ENCODE measurements at regions not wholly inside any gene's neighbourhood (a gene's known extent, or its start where the extent isn't known, plus 50 kb on each side); places are given as distances from the start of the nearest gene placed in this dataset.

GRCh38 chr9:103615994-103616393 lies 478.1 kb upstream of the SMC2 start:
- ATAC-seq (no peak), DNase-seq (no peak)
- Histone ChIP-seq H3F3A (ENCODE audit: low read length, unreplicated experiment) (no peaks in the 10 kb centered on the region), H3K36me3 (ENCODE audit: low read depth, low read length) (no peaks in the 10 kb centered on the region), H3K4me3 (ENCODE audit: low read length) (no peak overlapping the region), H3K9me2 (replicated peaks; ENCODE audit: low read length) (no peaks in the 10 kb centered on the region), H3K27me3 (ENCODE audit: low read length) (no peaks in the 10 kb centered on the region), H4K20me1 (ENCODE audit: low read length) (no peaks in the 10 kb centered on the region), H3K9me3 (ENCODE audit: low read length) (no peaks in the 10 kb centered on the region), H3K27ac (ENCODE audit: low read length) (no peak overlapping the region), H3K79me2 (ENCODE audit: low read length) (no peaks in the 10 kb centered on the region), H3K4me2 (ENCODE audit: low read length) (no peak overlapping the region), H3K4me1 (ENCODE audit: insufficient read depth, low read length) (no peaks in the 10 kb centered on the region), H2AFZ (ENCODE audit: low read length) (no peak overlapping the region), H3K9ac (ENCODE audit: low read length) (no peak overlapping the region)
- intact Hi-C loops (cut with micrococcal nuclease): no loop called here
- POLR2A ChIA-PET (ENCODE audit: unreplicated experiment): interaction anchor here (0.6 kb wide), 1 partner anchor 17 kb away, joined by 3 read pairs; no protein-coding TSS in a partner anchor
- BruUV-seq (replicated peaks): no TSS peak
- no peak for TF ChIP-seq CTCF (conservative IDR thresholded peaks at IDR 0.05; ENCODE audit: low read depth, low read length)
- TF ChIP-seq EZH2phosphoT487 (IDR thresholded peaks at IDR 0.05; ENCODE audit: borderline replicate concordance, low read length): no peak
- no peak for TF ChIP-seq EZH2 (IDR thresholded peaks at IDR 0.05; ENCODE audit: low read length, unreplicated experiment)
- CTCF ChIA-PET: no interaction called here

- intact Hi-C loops (cut with micrococcal nuclease): no loop called here
- H3K36me3 ChIP-seq (ENCODE audit: low read depth, low read length): no peaks in the 10 kb centered on the region
- no peak for ATAC-seq
- BruUV-seq (replicated peaks): no TSS peak
- H2AFZ ChIP-seq (ENCODE audit: low read length): no peak overlapping the region
- H3K27me3 ChIP-seq (ENCODE audit: low read length): no peaks in the 10 kb centered on the region
- H3K79me2 ChIP-seq (ENCODE audit: low read length): no peaks in the 10 kb centered on the region
- no peaks in the 10 kb centered on the region for H3K4me1 ChIP-seq (ENCODE audit: insufficient read depth, low read length)
- H4K20me1 ChIP-seq (ENCODE audit: low read length): no peaks in the 10 kb centered on the region
- no peak overlapping the region for H3K4me2 ChIP-seq (ENCODE audit: low read length)
- POLR2A ChIA-PET (ENCODE audit: unreplicated experiment): no interaction called here
- H3K9me3 ChIP-seq (ENCODE audit: low read length): no peaks in the 10 kb centered on the region
- CTCF ChIA-PET: no interaction called here
- no peak overlapping the region for H3K4me3 ChIP-seq (ENCODE audit: low read length)
- no peak for DNase-seq
- H3K9ac ChIP-seq (ENCODE audit: low read length): no peak overlapping the region
- H3K27ac ChIP-seq (ENCODE audit: low read length): no peak overlapping the region
- no peaks in the 10 kb centered on the region for H3F3A ChIP-seq (ENCODE audit: low read length, unreplicated experiment)
- no peaks in the 10 kb centered on the region for H3K9me2 ChIP-seq (replicated peaks; ENCODE audit: low read length)
- TF ChIP-seq EZH2 (IDR thresholded peaks at IDR 0.05; ENCODE audit: low read length, unreplicated experiment) (no peak), EZH2phosphoT487 (IDR thresholded peaks at IDR 0.05; ENCODE audit: borderline replicate concordance, low read length) (no peak), CTCF (conservative IDR thresholded peaks at IDR 0.05; ENCODE audit: low read depth, low read length) (no peak)
These were observed 477.1 kb upstream of the SMC2 start for GRCh38 chr9:103617046-103617445.

- intact Hi-C loops (cut with micrococcal nuclease): no loop called here
- ChIA-PET CTCF (no interaction called here), POLR2A (ENCODE audit: unreplicated experiment) (no interaction called here)
- TF ChIP-seq CTCF (conservative IDR thresholded peaks at IDR 0.05; ENCODE audit: low read depth, low read length): no peak
- no peak for TF ChIP-seq EZH2 (IDR thresholded peaks at IDR 0.05; ENCODE audit: low read length, unreplicated experiment)
- TF ChIP-seq EZH2phosphoT487 (IDR thresholded peaks at IDR 0.05; ENCODE audit: borderline replicate concordance, low read length): no peak
- H3K9me2 ChIP-seq (replicated peaks; ENCODE audit: low read length): no peaks in the 10 kb centered on the region
- no peak overlapping the region for H3K9ac ChIP-seq (ENCODE audit: low read length)
- no peaks in the 10 kb centered on the region for H3K79me2 ChIP-seq (ENCODE audit: low read length)
- no peaks in the 10 kb centered on the region for H3F3A ChIP-seq (ENCODE audit: low read length, unreplicated experiment)
- DNase-seq (no peak), ATAC-seq (no peak)
- no peak overlapping the region for H3K4me3 ChIP-seq (ENCODE audit: low read length)
- no peaks in the 10 kb centered on the region for H3K4me1 ChIP-seq (ENCODE audit: insufficient read depth, low read length)
- H3K9me3 ChIP-seq (ENCODE audit: low read length): no peaks in the 10 kb centered on the region
- no peaks in the 10 kb centered on the region for H3K36me3 ChIP-seq (ENCODE audit: low read depth, low read length)
- no peak overlapping the region for H3K27ac ChIP-seq (ENCODE audit: low read length)
- H3K4me2 ChIP-seq (ENCODE audit: low read length): no peak overlapping the region
- H3K27me3 ChIP-seq (ENCODE audit: low read length): no peaks in the 10 kb centered on the region
- no peaks in the 10 kb centered on the region for H4K20me1 ChIP-seq (ENCODE audit: low read length)
- no TSS peak for BruUV-seq (replicated peaks)
- no peak overlapping the region for H2AFZ ChIP-seq (ENCODE audit: low read length)
These were observed 468.8 kb upstream of the SMC2 start for GRCh38 chr9:103625161-103625804.
